ENCODE measurements at regions not wholly inside any gene's neighbourhood (a gene's known extent, or its start where the extent isn't known, plus 50 kb on each side); places are given as distances from the start of the nearest gene placed in this dataset.
"Not testable (repeated sequence)": the region's sequence is repeated elsewhere in the genome, so short reads cannot be mapped to it uniquely, and the experiment has no call there.

- DNase-seq: no peak
Observed at GRCh38 chr1:221972276-221973235, 230.7 kb upstream of the DUSP10 start.

- DNase-seq: not testable (repeated sequence)
Observed at GRCh38 chr1:221971035-221971434, 229.1 kb upstream of the DUSP10 start.

- not testable (repeated sequence) for DNase-seq
Observed at GRCh38 chr1:221969298-221969858, 227.5 kb upstream of the DUSP10 start.

GRCh38 chr1:221967538-221967937 is 225.6 kb upstream of the DUSP10 start:
- not testable (repeated sequence) for DNase-seq

GRCh38 chr1:221966888-221967287 is 225.0 kb upstream of the DUSP10 start:
- not testable (repeated sequence) for DNase-seq

GRCh38 chr1:221965891-221966290 is 224.0 kb upstream of the DUSP10 start:
- DNase-seq: not testable (repeated sequence)

- no peak for DNase-seq
Observed at GRCh38 chr1:221965252-221965651, 223.4 kb upstream of the DUSP10 start.

GRCh38 chr1:221963742-221964141 is 221.9 kb upstream of the DUSP10 start:
- no peak for DNase-seq

GRCh38 chr1:221962385-221962784 is 220.5 kb upstream of the DUSP10 start:
- no peak for DNase-seq

- DNase-seq: peak in 1 of 58 donors; percentile 9
Observed at GRCh38 chr1:221961532-221962292, 219.8 kb upstream of the DUSP10 start.

- DNase-seq: not testable (repeated sequence)
Observed at GRCh38 chr1:221958161-221958562, 216.3 kb upstream of the DUSP10 start.

- not testable (repeated sequence) for DNase-seq
Observed at GRCh38 chr1:221957350-221957749, 215.5 kb upstream of the DUSP10 start.

- no peak for DNase-seq
Observed at GRCh38 chr1:221949996-221950395, 208.1 kb upstream of the DUSP10 start.

- DNase-seq: no peak
Observed at GRCh38 chr1:221948459-221948858, 206.6 kb upstream of the DUSP10 start.

- no peak for DNase-seq
Observed at GRCh38 chr1:221947731-221948130, 205.8 kb upstream of the DUSP10 start.

GRCh38 chr1:221946768-221947167 is 204.9 kb upstream of the DUSP10 start:
- DNase-seq: no peak

- DNase-seq: no peak
Observed at GRCh38 chr1:221945669-221946068, 203.8 kb upstream of the DUSP10 start.

GRCh38 chr1:221944247-221944870 is 202.5 kb upstream of the DUSP10 start:
- DNase-seq: no peak

- DNase-seq: no peak
Observed at GRCh38 chr1:221940631-221941030, 198.7 kb upstream of the DUSP10 start.

GRCh38 chr1:221939607-221940006 is 197.7 kb upstream of the DUSP10 start:
- DNase-seq: no peak
